Activated naive CD4-positive, alpha-beta T cell treated with anti-CD3 and anti-CD28 coated beads, Interleukin-2, amount 50 U/mL, for 24 hours (primary cell): ENCODE measurements at regions not wholly inside any gene's neighbourhood (a gene's known extent, or its start where the extent isn't known, plus 50 kb on each side); places are given as distances from the start of the nearest gene placed in this dataset.
"Not testable (repeated sequence)": the region's sequence is repeated elsewhere in the genome, so short reads cannot be mapped to it uniquely, and the experiment has no call there.

Experiments
- H3K27ac Mint-ChIP-seq: one replicate; pipeline ENCODE4 v1.8.0; 2021; ENCODE audit warnings: mild to moderate bottlenecking, mixed read lengths
- H3K27me3 Mint-ChIP-seq: one replicate; pipeline ENCODE4 v1.8.0; 2021; ENCODE audit warnings: mixed read lengths
- H3K36me3 Mint-ChIP-seq: one replicate; pipeline ENCODE4 v1.8.0; 2021; ENCODE audit warnings: mixed read lengths
- H3K4me1 Mint-ChIP-seq: one replicate; pipeline ENCODE4 v1.8.0; 2021; ENCODE audit warnings: mixed read lengths
- H3K4me3 Mint-ChIP-seq: one replicate; pipeline ENCODE4 v1.8.0; 2021; ENCODE audit warnings: mild to moderate bottlenecking, mixed read lengths
- H3K9me3 Mint-ChIP-seq: one replicate; pipeline ENCODE4 v1.8.0; 2021; ENCODE audit warnings: mixed read lengths

- no peak overlapping the region for H3K4me3 Mint-ChIP-seq
- no peaks in the 10 kb centered on the region for H3K9me3 Mint-ChIP-seq
- no peak overlapping the region for H3K27ac Mint-ChIP-seq
- H3K4me1 Mint-ChIP-seq = no peaks in the 10 kb centered on the region
- H3K27me3 Mint-ChIP-seq = peaks cover 2% of the 10 kb centered on the region
- no peaks in the 10 kb centered on the region for H3K36me3 Mint-ChIP-seq
Measured at GRCh38 chr7:108662783-108663362, 93.2 kb downstream of the DNAJB9 start.

GRCh38 chr7:108663701-108664100 lies 94.0 kb downstream of the DNAJB9 start:
- Mint-ChIP-seq H3K9me3 (no peaks in the 10 kb centered on the region), H3K27ac (no peak overlapping the region), H3K27me3 (peaks cover 2% of the 10 kb centered on the region), H3K4me1 (no peaks in the 10 kb centered on the region), H3K36me3 (no peaks in the 10 kb centered on the region), H3K4me3 (no peak overlapping the region)

- H3K27ac Mint-ChIP-seq = no peak overlapping the region
- no peaks in the 10 kb centered on the region for H3K9me3 Mint-ChIP-seq
- H3K36me3 Mint-ChIP-seq = no peaks in the 10 kb centered on the region
- peaks cover 2% of the 10 kb centered on the region for H3K27me3 Mint-ChIP-seq
- no peak overlapping the region for H3K4me3 Mint-ChIP-seq
- no peaks in the 10 kb centered on the region for H3K4me1 Mint-ChIP-seq
Measured at GRCh38 chr7:108667216-108667615, 97.5 kb downstream of the DNAJB9 start.

GRCh38 chr7:108669958-108670357 lies 100.3 kb downstream of the DNAJB9 start:
- H3K27me3 Mint-ChIP-seq = peaks cover 2% of the 10 kb centered on the region

GRCh38 chr7:108673699-108674098 lies 104.0 kb downstream of the DNAJB9 start:
- H3K4me1 Mint-ChIP-seq, H3K27ac Mint-ChIP-seq, H3K4me3 Mint-ChIP-seq, H3K36me3 Mint-ChIP-seq, H3K9me3 Mint-ChIP-seq, H3K27me3 Mint-ChIP-seq: not testable (repeated sequence)

More at GRCh38 chr7:108669958-108670357, 100.3 kb downstream of the DNAJB9 start:
- Mint-ChIP-seq H3K36me3 (no peaks in the 10 kb centered on the region), H3K4me3 (no peak overlapping the region), H3K4me1 (no peaks in the 10 kb centered on the region), H3K27ac (no peak overlapping the region), H3K9me3 (no peaks in the 10 kb centered on the region)

- no peak overlapping the region for H3K4me3 Mint-ChIP-seq
- no peaks in the 10 kb centered on the region for H3K9me3 Mint-ChIP-seq
- H3K36me3 Mint-ChIP-seq = no peaks in the 10 kb centered on the region
- H3K27me3 Mint-ChIP-seq = peaks cover 2% of the 10 kb centered on the region
- no peak overlapping the region for H3K27ac Mint-ChIP-seq
- no peaks in the 10 kb centered on the region for H3K4me1 Mint-ChIP-seq
Measured at GRCh38 chr7:108684629-108685028, 115.0 kb downstream of the DNAJB9 start.

- Mint-ChIP-seq H3K9me3 (peaks cover 3% of the 10 kb centered on the region), H3K27me3 (peaks cover 2% of the 10 kb centered on the region), H3K36me3 (no peaks in the 10 kb centered on the region), H3K4me1 (no peaks in the 10 kb centered on the region), H3K4me3 (no peak overlapping the region), H3K27ac (no peak overlapping the region)
Measured at GRCh38 chr7:108686494-108686893, 116.8 kb downstream of the DNAJB9 start.

- Mint-ChIP-seq H3K4me1 (no peaks in the 10 kb centered on the region), H3K27ac (no peak overlapping the region), H3K9me3 (no peaks in the 10 kb centered on the region), H3K4me3 (no peak overlapping the region), H3K27me3 (no peaks in the 10 kb centered on the region), H3K36me3 (no peaks in the 10 kb centered on the region)
Measured at GRCh38 chr7:108697254-108697653, 127.6 kb downstream of the DNAJB9 start.

- Mint-ChIP-seq H3K9me3 (peaks cover 6% of the 10 kb centered on the region), H3K36me3 (no peaks in the 10 kb centered on the region), H3K27me3 (peaks cover 12% of the 10 kb centered on the region), H3K27ac (no peak overlapping the region), H3K4me1 (no peaks in the 10 kb centered on the region), H3K4me3 (no peak overlapping the region)
Measured at GRCh38 chr7:108711611-108712010, 141.9 kb downstream of the DNAJB9 start.

GRCh38 chr7:108716783-108717182 lies 147.1 kb downstream of the DNAJB9 start:
- Mint-ChIP-seq H3K27ac (no peak overlapping the region), H3K9me3 (no peaks in the 10 kb centered on the region), H3K4me3 (no peak overlapping the region)

GRCh38 chr7:108717781-108718180 lies 148.1 kb downstream of the DNAJB9 start:
- Mint-ChIP-seq H3K4me3 (no peak overlapping the region), H3K4me1 (no peaks in the 10 kb centered on the region), H3K27me3 (peaks cover 7% of the 10 kb centered on the region), H3K9me3 (no peaks in the 10 kb centered on the region), H3K36me3 (no peaks in the 10 kb centered on the region), H3K27ac (no peak overlapping the region)

More at GRCh38 chr7:108716783-108717182, 147.1 kb downstream of the DNAJB9 start:
- Mint-ChIP-seq H3K36me3 (no peaks in the 10 kb centered on the region), H3K4me1 (no peaks in the 10 kb centered on the region), H3K27me3 (peaks cover 7% of the 10 kb centered on the region)

- Mint-ChIP-seq H3K36me3 (no peaks in the 10 kb centered on the region), H3K27ac (no peak overlapping the region), H3K9me3 (no peaks in the 10 kb centered on the region), H3K4me1 (no peaks in the 10 kb centered on the region), H3K27me3 (peaks cover 3% of the 10 kb centered on the region), H3K4me3 (no peak overlapping the region)
Measured at GRCh38 chr7:108719631-108720030, 150.0 kb downstream of the DNAJB9 start.

- Mint-ChIP-seq H3K36me3 (no peaks in the 10 kb centered on the region), H3K27me3 (peaks cover 2% of the 10 kb centered on the region), H3K4me1 (no peaks in the 10 kb centered on the region), H3K27ac (no peak overlapping the region), H3K4me3 (no peak overlapping the region), H3K9me3 (peaks cover 5% of the 10 kb centered on the region)
Measured at GRCh38 chr7:108722561-108722960, 152.9 kb downstream of the DNAJB9 start.

- H3K36me3 Mint-ChIP-seq = no peaks in the 10 kb centered on the region
- no peak overlapping the region for H3K27ac Mint-ChIP-seq
- no peak overlapping the region for H3K4me3 Mint-ChIP-seq
- peaks cover 2% of the 10 kb centered on the region for H3K27me3 Mint-ChIP-seq
- no peaks in the 10 kb centered on the region for H3K4me1 Mint-ChIP-seq
- H3K9me3 Mint-ChIP-seq = peaks cover 5% of the 10 kb centered on the region
Measured at GRCh38 chr7:108723381-108723814, 153.7 kb downstream of the DNAJB9 start.

- Mint-ChIP-seq H3K36me3 (no peaks in the 10 kb centered on the region), H3K4me3 (no peak overlapping the region), H3K27me3 (peaks cover 2% of the 10 kb centered on the region), H3K9me3 (peaks cover 5% of the 10 kb centered on the region), H3K27ac (no peak overlapping the region), H3K4me1 (no peaks in the 10 kb centered on the region)
Measured at GRCh38 chr7:108724251-108725100, 154.8 kb downstream of the DNAJB9 start.

GRCh38 chr7:108735814-108736213 lies 166.1 kb downstream of the DNAJB9 start:
- H3K4me3 Mint-ChIP-seq = no peak overlapping the region
- no peaks in the 10 kb centered on the region for H3K27me3 Mint-ChIP-seq
- no peaks in the 10 kb centered on the region for H3K4me1 Mint-ChIP-seq
- H3K27ac Mint-ChIP-seq = no peak overlapping the region
- no peaks in the 10 kb centered on the region for H3K9me3 Mint-ChIP-seq
- no peaks in the 10 kb centered on the region for H3K36me3 Mint-ChIP-seq
